GM23248 (cell line): ENCODE measurements at regions not wholly inside any gene's neighbourhood (a gene's known extent, or its start where the extent isn't known, plus 50 kb on each side); places are given as distances from the start of the nearest gene placed in this dataset.

Experiments
- DNase-seq: peaks from one replicate; pipeline ENCODE4 v3.0.0-alpha.2; 2015
- H2AFZ ChIP-seq: fragments of 200-600 bp; sonication (generic); 2 replicates; pipeline ENCODE4 v1.6.1; 2016; ENCODE audit warnings: antibody characterized with exemption
- H3F3A ChIP-seq: fragments of 200-600 bp; sonication (generic); 2 replicates; pipeline ENCODE4 v1.6.1; 2016; ENCODE audit warnings: mild to moderate bottlenecking, antibody characterized with exemption, mixed run types; ENCODE audit not compliant: insufficient read depth
- H3K27ac ChIP-seq: fragments of 200-600 bp; sonication (generic); 2 replicates; pipeline ENCODE4 v1.5.1; 2016; ENCODE audit warnings: mild to moderate bottlenecking
- H3K27me3 ChIP-seq: fragments of 200-600 bp; sonication (generic); replicated peaks from 2 replicates; pipeline ENCODE4 v1.6.1; 2016; ENCODE audit warnings: mild to moderate bottlenecking; ENCODE audit not compliant: insufficient read depth
- H3K36me3 ChIP-seq: fragments of 200-600 bp; sonication (generic); 2 replicates; pipeline ENCODE4 v1.6.1; 2016; ENCODE audit warnings: low read depth, mild to moderate bottlenecking
- H3K4me1 ChIP-seq: fragments of 200-600 bp; sonication (generic); 2 replicates; pipeline ENCODE4 v1.6.1; 2016; ENCODE audit warnings: mild to moderate bottlenecking; ENCODE audit not compliant: insufficient read depth
- H3K4me2 ChIP-seq: fragments of 200-600 bp; sonication (generic); one replicate; pipeline ENCODE4 v1.6.1; 2016; ENCODE audit warnings: mild to moderate bottlenecking; ENCODE audit not compliant: unreplicated experiment
- H3K4me3 ChIP-seq: fragments of 200-600 bp; sonication (generic); 2 replicates; pipeline ENCODE4 v1.5.1; 2016; ENCODE audit warnings: mild to moderate bottlenecking
- H3K79me2 ChIP-seq: fragments of 200-600 bp; sonication (generic); 2 replicates; pipeline ENCODE4 v1.6.1; 2016; ENCODE audit warnings: mild to moderate bottlenecking; ENCODE audit not compliant: insufficient read depth
- H3K9ac ChIP-seq: fragments of 200-600 bp; sonication (generic); 2 replicates; pipeline ENCODE4 v1.6.1; 2016; ENCODE audit warnings: mild to moderate bottlenecking
- H3K9me2 ChIP-seq: fragments of 200-600 bp; sonication (generic); 2 replicates; pipeline ENCODE4 v1.6.1; 2016; ENCODE audit warnings: mixed run types, mild to moderate bottlenecking, moderate library complexity; ENCODE audit not compliant: insufficient read depth
- H3K9me3 ChIP-seq: fragments of 200-600 bp; sonication (generic); one replicate; pipeline ENCODE4 v1.6.1; 2017; ENCODE audit warnings: low read depth
- H4K20me1 ChIP-seq: fragments of 200-600 bp; sonication (generic); 2 replicates; pipeline ENCODE4 v1.6.0; 2016; ENCODE audit not compliant: insufficient read depth
- EZH2 ChIP-seq: fragments of 200-600 bp; sonication (generic); IDR thresholded peaks from 2 replicates; pipeline ENCODE4 v1.6.1; 2018; ENCODE audit warnings: antibody characterized with exemption, mild to moderate bottlenecking; ENCODE audit not compliant: insufficient read depth, poor library complexity, severe bottlenecking
- EZH2phosphoT487 ChIP-seq: fragments of 200-600 bp; sonication (generic); IDR thresholded peaks from 2 replicates; pipeline ENCODE4 v1.6.1; 2018; ENCODE audit warnings: antibody characterized with exemption, moderate library complexity, mild to moderate bottlenecking, low read depth; ENCODE audit not compliant: insufficient read depth
- WGBS, 2 experiments: methylation state at CpG; one replicate each; pipeline ENCODE4 v1.1.6; 2015 to 2017; ENCODE audit warnings: low lambda C conversion rate in 2 of 2, low coverage in 1 of 2; ENCODE audit errors: missing lambda C conversion rate in 2 of 2; 5-methylcytosine and 5-hydroxymethylcytosine counted together
- in situ Hi-C: fragments of 300-500 bp; cut with MboI; formaldehyde crosslinking; loops from 2 replicates; pipeline ENCODE4 v1.15.0; 2020

DNA sequence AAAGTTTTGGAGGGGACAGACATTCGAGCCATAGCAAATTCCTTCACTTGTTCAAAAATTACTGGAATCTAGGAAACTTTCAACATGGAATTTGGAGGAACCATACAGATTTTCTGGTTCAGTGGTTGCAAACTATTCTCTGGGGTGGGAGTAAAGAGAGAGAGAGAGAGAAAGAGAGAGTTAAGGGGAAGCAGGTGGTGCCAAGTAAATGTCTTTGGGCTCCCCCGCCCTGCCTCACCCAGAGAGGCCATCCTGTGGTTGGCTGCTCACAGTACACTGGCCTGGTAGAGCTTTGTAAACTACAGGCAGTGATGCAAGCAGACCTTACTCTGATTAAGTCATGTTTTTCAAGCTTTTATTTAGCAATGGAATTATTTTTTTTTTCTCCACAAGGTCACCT, 82.6 kb downstream of the ADAMTS15 start:
- Histone ChIP-seq H3K9ac (no peak overlapping the region), H3K27ac (no peak overlapping the region), H3K27me3 (no peaks in the 10 kb centered on the region; the same call in 1 of the 2 replicates), H3K4me3 (no peak overlapping the region), H3K79me2 (no peaks in the 10 kb centered on the region), H3K9me3 (no peaks in the 10 kb centered on the region), H2AFZ (no peak overlapping the region), H4K20me1 (no peaks in the 10 kb centered on the region), H3K36me3 (no peaks in the 10 kb centered on the region), H3K4me1 (peaks cover 4% of the 10 kb centered on the region; the same call in 1 of the 2 replicates), H3K4me2 (no peak overlapping the region), H3F3A (no peaks in the 10 kb centered on the region), H3K9me2 (no peaks in the 10 kb centered on the region)
- TF ChIP-seq EZH2phosphoT487 (no peak), EZH2 (no peak)
- in situ Hi-C loops, result no loop called here
- no peak for DNase-seq
- WGBS, 2 experiments, result 57 to 63% methylated on average over 2 of the region's 2 CpGs

DNA sequence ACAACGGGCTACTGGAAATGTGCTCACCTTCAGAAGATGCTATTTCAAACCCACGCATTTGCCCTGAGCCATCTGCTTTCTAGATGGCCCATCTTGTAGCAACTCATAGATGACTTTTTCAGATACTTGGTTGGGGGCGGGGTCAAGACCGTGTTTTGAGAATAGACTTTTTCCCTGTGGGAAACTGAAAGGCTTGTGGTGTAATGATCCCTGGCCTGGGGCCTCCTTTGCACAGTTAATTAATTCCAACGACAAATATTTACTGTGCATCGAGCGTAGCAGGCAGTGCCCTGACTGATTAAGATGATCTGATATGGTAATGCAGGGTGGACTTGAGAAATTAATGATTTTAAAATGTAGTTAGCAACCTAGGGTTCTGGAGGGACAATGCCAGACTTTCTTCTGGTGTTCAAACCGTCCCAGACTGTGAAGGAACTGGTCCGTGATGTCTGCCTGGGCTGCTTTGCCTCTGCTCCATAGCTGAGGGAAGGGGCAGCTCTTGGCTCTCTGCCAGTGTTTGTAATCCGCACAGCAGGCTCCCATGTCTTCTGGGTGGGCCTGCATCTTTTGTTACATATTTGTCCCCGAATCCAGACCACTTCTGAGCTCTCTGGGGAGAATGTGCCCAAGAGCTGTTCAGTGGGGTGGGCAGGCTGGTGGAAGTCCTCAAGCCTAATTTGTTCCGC, 84.8 kb downstream of the ADAMTS15 start:
- WGBS, 2 experiments, result 74 to 75% methylated on average over 12 of the region's 12 CpGs
- DNase-seq, result no peak

GRCh38 chr11:130533871-130534270, 85.4 kb downstream of the ADAMTS15 start:
- Histone ChIP-seq H2AFZ (no peak overlapping the region), H3K9ac (no peak overlapping the region), H3F3A (no peaks in the 10 kb centered on the region), H3K36me3 (no peaks in the 10 kb centered on the region), H3K79me2 (no peaks in the 10 kb centered on the region), H3K27me3 (no peaks in the 10 kb centered on the region; the same call in 1 of the 2 replicates), H3K4me1 (no peaks in the 10 kb centered on the region), H3K27ac (no peak overlapping the region), H3K9me3 (no peaks in the 10 kb centered on the region), H4K20me1 (no peaks in the 10 kb centered on the region), H3K4me2 (no peak overlapping the region), H3K9me2 (no peaks in the 10 kb centered on the region), H3K4me3 (no peak overlapping the region)
- 82 to 87% methylated on average over 5 of the region's 5 CpGs for WGBS, 2 experiments
- TF ChIP-seq EZH2, result no peak
- in situ Hi-C loops, result no loop called here
- no peak for DNase-seq

More for the DNA sequence above, 84.8 kb downstream of the ADAMTS15 start:
- Histone ChIP-seq H2AFZ (no peak overlapping the region), H3K4me3 (no peak overlapping the region), H3K79me2 (no peaks in the 10 kb centered on the region), H3K9me3 (no peaks in the 10 kb centered on the region), H3K9me2 (no peaks in the 10 kb centered on the region), H3K27ac (no peak overlapping the region), H3K4me2 (no peak overlapping the region), H4K20me1 (no peaks in the 10 kb centered on the region), H3K4me1 (no peaks in the 10 kb centered on the region), H3K27me3 (no peaks in the 10 kb centered on the region; the same call in 1 of the 2 replicates), H3F3A (no peaks in the 10 kb centered on the region), H3K36me3 (no peaks in the 10 kb centered on the region), H3K9ac (no peak overlapping the region)
- TF ChIP-seq EZH2phosphoT487, result no peak
- TF ChIP-seq EZH2, result no peak
- in situ Hi-C loops, result no loop called here

GRCh38 chr11:130534551-130534950, 86.1 kb downstream of the ADAMTS15 start:
- no peak for TF ChIP-seq EZH2
- TF ChIP-seq EZH2phosphoT487, result no peak
- Histone ChIP-seq H3K79me2 (no peaks in the 10 kb centered on the region), H4K20me1 (no peaks in the 10 kb centered on the region), H3K36me3 (no peaks in the 10 kb centered on the region), H3K9me3 (no peaks in the 10 kb centered on the region), H3K4me3 (no peak overlapping the region), H3K27me3 (no peaks in the 10 kb centered on the region; the same call in 1 of the 2 replicates), H3K27ac (no peak overlapping the region), H3K9me2 (no peaks in the 10 kb centered on the region), H3F3A (no peaks in the 10 kb centered on the region), H3K4me1 (no peaks in the 10 kb centered on the region), H3K4me2 (no peak overlapping the region), H3K9ac (no peak overlapping the region), H2AFZ (no peak overlapping the region)
- in situ Hi-C loops, result no loop called here
- DNase-seq, result no peak
- 80 to 86% methylated on average over 10 of the region's 10 CpGs for WGBS, 2 experiments

DNA sequence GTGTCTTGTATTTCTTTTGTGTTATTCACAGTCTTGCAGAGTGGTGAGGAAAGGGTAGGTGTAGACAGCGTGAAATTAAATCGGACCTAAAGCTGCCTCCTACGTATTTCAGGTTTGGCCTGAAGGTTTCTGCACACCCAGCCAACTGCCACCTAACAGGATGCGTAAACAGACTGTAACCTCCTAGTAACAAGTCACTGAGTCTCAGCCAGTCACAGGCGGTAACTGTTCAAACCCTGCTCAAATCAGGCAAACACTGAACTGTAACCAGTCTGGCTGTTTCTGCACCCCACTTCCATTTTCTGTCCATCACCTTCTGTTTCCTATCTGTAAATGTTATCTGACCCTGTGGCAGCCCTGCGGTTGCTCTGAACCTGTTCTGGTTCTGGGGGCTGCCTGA, 87.1 kb downstream of the ADAMTS15 start:
- no peaks in the 10 kb centered on the region; the same call in 1 of the 2 replicates for H3K27me3 ChIP-seq
- no peak overlapping the region for H3K9ac ChIP-seq
- H3K4me2 ChIP-seq, result no peak overlapping the region
- no peak for TF ChIP-seq EZH2
- TF ChIP-seq EZH2phosphoT487, result no peak
- H4K20me1 ChIP-seq, result no peaks in the 10 kb centered on the region
- no peak for DNase-seq
- H3K4me1 ChIP-seq, result 0 out of 2 replicates have a peak, but pooled peaks cover 5% of the 10 kb centered on the region
- H3K27ac ChIP-seq, result no peak overlapping the region
- no peaks in the 10 kb centered on the region for H3K79me2 ChIP-seq
- H3K4me3 ChIP-seq, result no peak overlapping the region
- H3K36me3 ChIP-seq, result no peaks in the 10 kb centered on the region
- no peak overlapping the region for H2AFZ ChIP-seq
- in situ Hi-C loops, result no loop called here
- WGBS, 2 experiments, result 89 to 92% methylated on average over 6 of the region's 6 CpGs
- no peaks in the 10 kb centered on the region for H3K9me3 ChIP-seq
- no peaks in the 10 kb centered on the region for H3K9me2 ChIP-seq
- H3F3A ChIP-seq, result no peaks in the 10 kb centered on the region
